Jurkat, Clone E6-1 (cell line): ENCODE measurements at regions not wholly inside any gene's neighbourhood (a gene's known extent, or its start where the extent isn't known, plus 50 kb on each side); places are given as distances from the start of the nearest gene placed in this dataset.

Experiments
- DNase-seq: peaks from one replicate; pipeline ENCODE4 v3.0.0-alpha.2; 2011; ENCODE audit warnings: low read depth, low spot score
- H3K4me3 ChIP-seq: 2 replicates; pipeline ENCODE4 v1.5.1; 2011; ENCODE audit warnings: mild to moderate bottlenecking, low read length, control low read depth, moderate library complexity

GRCh38 chr11:133705074-133705648 lies 140.2 kb downstream of the SPATA19 start:
- DNase-seq, result no peak
- H3K4me3 ChIP-seq, result no peak overlapping the region

DNA sequence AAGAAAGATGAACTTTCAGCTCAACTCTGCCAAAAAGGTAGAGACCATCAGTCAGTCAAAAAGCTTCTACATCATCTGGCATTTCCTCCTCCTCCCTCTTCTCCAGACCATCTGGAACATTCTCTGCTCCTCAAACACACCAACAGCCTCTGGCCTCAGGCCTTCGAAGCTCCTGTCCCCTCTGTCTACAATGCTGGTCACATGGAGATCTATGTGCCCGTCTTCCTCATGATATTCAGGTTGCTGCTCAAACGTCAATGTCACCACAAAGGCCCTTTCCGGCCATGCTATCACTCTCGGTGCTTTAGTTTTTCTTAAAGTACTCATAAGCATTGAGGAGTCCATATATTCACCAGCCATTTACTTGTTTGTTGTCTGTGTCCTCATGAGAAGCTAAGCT lies 146.2 kb downstream of the SPATA19 start:
- H3K4me3 ChIP-seq, result no peak overlapping the region
- DNase-seq, result no peak

- DNase-seq, result no peak
- no peak overlapping the region for H3K4me3 ChIP-seq
Observed at GRCh38 chr11:133698654-133699053, 146.7 kb downstream of the SPATA19 start.

GRCh38 chr11:133697603-133698180 lies 147.6 kb downstream of the SPATA19 start:
- no peak for DNase-seq

DNA sequence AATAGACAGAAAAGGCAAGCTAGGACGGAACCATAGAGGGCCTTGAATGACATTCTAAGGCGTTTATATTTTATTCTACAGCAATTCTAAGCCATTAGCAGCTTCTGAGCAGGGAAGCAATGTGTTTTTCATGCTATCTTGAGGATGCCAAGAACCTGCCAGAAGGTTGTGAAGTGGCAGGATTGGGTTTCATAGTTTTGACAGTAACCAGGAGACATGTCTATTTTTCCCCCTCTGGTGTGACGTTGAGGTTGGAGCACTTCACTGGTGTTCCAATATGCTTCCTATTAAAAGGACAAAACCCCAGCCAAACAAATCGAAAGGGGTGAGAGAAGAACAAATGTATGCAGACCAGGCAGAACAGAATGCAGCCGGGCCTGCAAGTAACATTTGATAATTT lies 148.2 kb downstream of the SPATA19 start:
- no peak for DNase-seq
- no peak overlapping the region for H3K4me3 ChIP-seq

More at GRCh38 chr11:133697603-133698180, 147.6 kb downstream of the SPATA19 start:
- no peak overlapping the region for H3K4me3 ChIP-seq

DNA sequence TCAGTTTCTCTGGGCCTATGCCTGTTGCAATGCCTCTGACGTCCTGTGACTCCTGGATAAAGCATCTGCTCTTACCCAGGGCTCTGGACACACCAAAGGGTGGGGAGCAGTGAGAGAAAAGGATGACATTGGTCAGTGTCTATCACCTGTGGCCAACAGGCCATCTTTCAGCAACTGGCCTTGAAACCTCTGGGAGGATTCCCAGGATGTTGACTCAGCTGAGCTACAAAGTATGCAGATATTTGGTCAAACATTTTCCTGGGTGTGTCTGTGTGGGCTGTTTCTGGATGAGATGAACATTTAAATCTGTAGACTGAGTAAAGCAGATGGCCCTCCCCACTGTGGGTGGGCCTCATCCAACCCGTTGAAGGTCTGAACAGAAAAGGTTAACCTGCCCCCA lies 149.9 kb downstream of the SPATA19 start:
- DNase-seq, result no peak
- H3K4me3 ChIP-seq, result no peak overlapping the region

GRCh38 chr11:133694701-133695100 lies 150.6 kb downstream of the SPATA19 start:
- no peak overlapping the region for H3K4me3 ChIP-seq
- DNase-seq, result no peak

DNA sequence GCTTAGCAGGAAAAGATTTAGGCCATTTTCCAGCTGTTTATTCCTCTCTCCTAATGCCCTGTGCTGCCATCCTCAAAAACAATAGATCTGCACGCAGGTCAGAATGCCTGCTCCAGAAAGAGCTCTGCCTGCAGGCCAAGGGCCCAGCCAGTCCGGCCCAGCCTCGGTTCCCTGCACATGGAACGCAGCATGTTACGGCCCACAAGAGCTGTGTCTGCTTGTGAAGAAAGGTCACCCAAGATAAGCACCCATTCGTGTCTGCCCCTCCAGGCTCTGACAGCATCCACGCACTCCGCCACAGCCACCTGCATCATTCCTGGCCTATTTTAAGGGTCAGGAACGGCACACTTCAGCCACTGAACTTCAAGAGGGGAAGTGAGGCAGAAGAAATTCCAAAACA lies 152.2 kb downstream of the SPATA19 start:
- no peak for DNase-seq
- no peak overlapping the region for H3K4me3 ChIP-seq

- H3K4me3 ChIP-seq, result no peak overlapping the region
- no peak for DNase-seq
Observed at GRCh38 chr11:133692126-133692934, 153.0 kb downstream of the SPATA19 start.

GRCh38 chr11:133687781-133688180 lies 155.5 kb upstream of the OPCML start:
- no peak overlapping the region for H3K4me3 ChIP-seq
- no peak for DNase-seq

GRCh38 chr11:133681901-133682300 lies 149.6 kb upstream of the OPCML start:
- no peak for DNase-seq
- H3K4me3 ChIP-seq, result no peak overlapping the region

GRCh38 chr11:133679896-133680295 lies 147.6 kb upstream of the OPCML start:
- no peak for DNase-seq
- H3K4me3 ChIP-seq, result no peak overlapping the region

DNA sequence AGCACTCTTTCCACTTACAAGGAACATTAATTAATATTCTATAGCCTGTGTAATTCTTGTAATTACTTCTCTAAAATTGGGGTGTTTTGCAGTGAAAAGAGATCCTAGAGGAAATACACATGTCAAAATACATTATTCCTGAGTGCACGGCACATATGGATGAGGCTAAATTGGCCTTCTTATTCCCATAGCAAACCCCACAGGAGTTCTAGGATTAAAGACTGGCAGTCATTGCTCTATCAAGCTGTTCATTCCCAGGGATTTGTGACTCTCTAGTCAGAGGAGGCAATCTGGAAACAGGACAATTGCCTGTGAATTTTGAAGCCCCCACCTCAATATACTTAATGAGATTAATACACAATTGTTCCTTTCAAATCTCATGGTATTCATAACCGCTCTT lies 145.9 kb upstream of the OPCML start:
- no peak overlapping the region for H3K4me3 ChIP-seq
- no peak for DNase-seq

- no peak overlapping the region for H3K4me3 ChIP-seq
- DNase-seq, result no peak
Observed at GRCh38 chr11:133677387-133677786, 145.1 kb upstream of the OPCML start.

DNA sequence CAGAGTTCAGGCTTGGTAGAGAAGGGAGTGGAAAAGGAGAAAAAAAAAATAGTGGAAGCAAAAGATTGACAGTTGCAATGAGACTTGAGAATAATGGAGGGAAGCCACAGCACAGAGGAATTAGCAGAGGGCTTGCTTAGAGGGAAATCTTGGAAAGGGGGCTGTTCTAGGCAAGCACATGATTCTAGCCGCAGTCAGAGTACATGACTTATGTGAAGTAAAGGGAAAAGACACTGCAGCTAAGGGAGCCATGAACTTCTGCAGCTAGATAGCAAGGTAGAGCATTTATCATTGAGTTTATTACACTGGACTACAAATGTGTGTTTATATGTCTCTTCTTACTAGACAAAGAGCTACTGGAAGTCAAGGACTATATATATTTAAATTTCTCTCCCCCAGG lies 144.0 kb upstream of the OPCML start:
- no peak overlapping the region for H3K4me3 ChIP-seq
- DNase-seq, result no peak

DNA sequence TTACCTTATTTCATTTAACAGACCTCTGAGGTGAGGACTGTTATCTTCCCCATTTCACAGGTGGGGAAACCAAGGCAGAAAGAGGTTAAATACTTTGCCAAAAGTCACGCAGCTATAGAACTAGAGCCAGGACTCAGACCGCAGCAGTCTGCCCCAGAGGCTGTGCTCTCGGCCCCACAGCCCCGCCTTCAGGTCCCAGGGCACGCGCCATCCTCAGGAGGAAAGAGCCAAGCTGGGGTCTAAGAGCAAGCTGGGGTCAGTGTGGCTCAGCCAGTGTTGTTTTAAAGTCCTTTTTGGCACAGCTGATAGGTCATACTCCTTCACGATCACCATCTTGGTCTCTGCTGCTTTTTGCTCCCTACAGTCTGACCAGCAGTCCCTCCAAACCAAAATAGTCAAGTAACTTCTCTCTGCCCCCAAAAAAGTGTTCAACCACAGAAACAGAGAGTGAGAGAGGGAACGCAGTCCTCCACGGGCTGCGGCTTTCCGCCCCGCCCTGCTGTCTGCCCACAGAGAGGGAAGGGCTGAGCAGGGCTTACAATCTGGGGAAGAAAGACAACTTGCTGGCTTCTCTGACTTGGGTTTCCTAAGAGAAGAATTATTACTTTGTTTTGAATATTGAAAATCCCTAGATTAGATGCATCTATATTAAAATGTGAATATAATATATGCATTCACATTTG lies 137.2 kb upstream of the OPCML start:
- no peak overlapping the region for H3K4me3 ChIP-seq
- DNase-seq, result no peak

GRCh38 chr11:133663135-133663985 lies 131.1 kb upstream of the OPCML start:
- no peak overlapping the region for H3K4me3 ChIP-seq
- peak; percentile 65 for DNase-seq

DNA sequence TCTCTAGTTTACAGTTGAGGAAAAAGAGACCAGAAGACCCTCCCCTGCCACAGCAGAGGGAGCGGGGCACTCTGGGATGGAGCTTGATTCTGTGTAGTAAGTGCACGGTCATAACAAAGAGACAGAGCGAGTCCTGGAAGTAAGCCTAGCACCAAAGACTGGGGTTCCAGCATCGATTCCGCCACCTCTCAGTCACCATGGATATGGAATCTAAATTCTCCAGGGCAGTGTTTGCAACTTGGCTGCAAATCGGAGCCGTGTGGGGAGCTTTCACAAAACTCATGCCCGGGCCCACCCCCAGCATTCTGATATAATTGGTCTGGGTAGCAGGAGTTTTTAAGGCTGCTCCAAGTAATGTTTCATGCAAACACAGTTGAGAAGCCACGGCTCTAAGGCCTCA lies 129.5 kb upstream of the OPCML start:
- no peak for DNase-seq
- no peak overlapping the region for H3K4me3 ChIP-seq

- H3K4me3 ChIP-seq, result no peak overlapping the region
- no peak for DNase-seq
Observed at GRCh38 chr11:133660202-133660568, 127.9 kb upstream of the OPCML start.
